ENCODE measurements at regions not wholly inside any gene's neighbourhood (a gene's known extent, or its start where the extent isn't known, plus 50 kb on each side); places are given as distances from the start of the nearest gene placed in this dataset.
A peak's percentile ranks its signal among the peaks of the same experiment; 100 is the strongest.

DNA sequence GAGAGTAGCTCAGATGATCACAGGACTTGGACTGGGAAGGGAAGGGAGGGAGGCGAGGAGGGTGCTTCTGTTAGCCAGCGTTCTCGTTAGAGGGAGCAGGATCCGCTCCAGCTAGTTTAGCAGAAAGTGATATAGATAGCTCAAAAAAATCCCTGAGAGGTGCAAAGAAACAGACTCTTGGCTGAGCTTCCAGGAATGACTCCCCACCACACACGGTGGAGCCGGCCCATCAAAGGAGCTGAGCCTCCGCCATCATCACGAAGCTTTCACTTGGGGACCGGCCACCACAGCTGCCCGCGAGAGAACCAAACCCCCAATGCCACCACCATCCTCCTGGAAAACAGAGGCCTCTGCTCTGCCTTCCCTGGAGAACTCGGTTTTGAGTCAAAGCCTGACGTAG, 124.6 kb upstream of the BCL2L14 start:
- no peak for FAIRE-seq
- DNase-seq (ENCODE audit: insufficient read length, low spot score) = no peak

DNA sequence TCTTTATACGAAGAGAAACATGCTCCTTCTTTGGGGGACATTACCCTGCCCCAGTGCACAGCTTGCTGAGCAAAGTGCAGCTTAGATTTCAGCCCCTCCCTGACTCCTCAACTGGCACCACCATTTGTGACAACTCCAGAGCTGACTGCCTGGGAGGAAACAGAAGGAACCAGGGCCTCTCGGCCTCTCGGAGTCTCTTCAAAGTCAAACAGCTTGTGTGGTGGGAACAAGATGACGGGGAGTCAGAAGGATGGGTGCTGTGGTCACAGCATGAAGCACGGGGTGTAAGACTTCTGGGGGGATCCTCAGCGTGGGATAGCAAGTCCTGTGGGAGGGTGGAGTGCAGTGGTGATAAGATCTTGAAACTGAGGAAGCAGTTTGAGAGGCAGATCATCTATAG, 123.5 kb upstream of the BCL2L14 start:
- no peak for DNase-seq (ENCODE audit: insufficient read length, low spot score)
- FAIRE-seq = no peak

DNA sequence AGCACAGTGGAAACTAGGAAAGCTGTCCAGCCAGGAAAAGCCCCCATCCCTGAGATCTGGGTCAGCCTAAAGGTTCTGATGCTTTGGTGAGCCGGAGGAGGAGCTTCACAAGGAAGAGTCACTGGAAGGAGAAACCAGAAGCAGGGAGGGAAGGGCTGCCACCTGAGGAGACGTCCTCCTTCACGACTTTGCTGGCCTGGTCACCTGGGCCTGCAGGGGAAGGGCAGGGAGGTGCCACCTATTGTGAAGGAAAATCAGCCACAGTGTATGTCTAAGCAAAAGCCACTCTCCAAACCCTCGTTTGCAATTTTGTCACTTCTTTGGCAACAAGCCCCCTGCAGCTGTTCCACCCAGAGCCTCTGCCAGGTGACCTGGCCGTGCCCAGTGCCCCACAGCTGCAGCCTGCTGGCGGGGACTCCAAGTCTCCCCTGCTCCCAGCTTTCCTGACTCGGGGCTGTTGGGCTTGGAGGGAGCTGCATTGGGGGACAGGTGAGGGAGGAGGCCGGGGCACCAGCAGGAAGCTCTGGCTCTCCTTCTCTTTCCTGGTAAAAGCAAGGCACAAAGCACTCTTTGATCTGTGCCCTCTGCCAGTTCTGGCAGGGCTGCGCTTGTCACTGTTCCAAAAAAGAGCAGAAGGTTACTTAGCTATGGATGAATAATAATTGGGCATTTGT, 120.9 kb upstream of the BCL2L14 start:
- DNase-seq (ENCODE audit: insufficient read length, low spot score) (no peak), FAIRE-seq (no peak)

DNA sequence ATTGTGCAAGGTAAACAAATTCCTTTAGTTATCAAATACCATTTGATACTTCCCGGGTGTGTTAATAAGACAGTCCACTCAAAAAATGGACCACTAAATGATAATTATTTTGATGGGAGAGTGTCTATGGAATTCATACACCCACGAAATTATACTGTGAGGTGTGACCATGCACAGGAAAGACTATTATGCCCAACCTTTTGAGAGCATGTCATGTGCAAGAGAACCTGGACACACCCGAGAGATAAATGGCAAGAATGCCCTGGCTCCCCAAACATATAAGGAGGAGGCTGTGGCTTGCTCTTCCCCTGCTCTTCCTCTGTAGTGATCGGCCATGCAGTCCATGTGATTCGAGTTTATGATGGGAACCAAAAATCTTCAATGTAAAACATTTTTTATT, 119.5 kb upstream of the BCL2L14 start:
- DNase-seq (ENCODE audit: insufficient read length, low spot score) (no peak), FAIRE-seq (no peak)

DNA sequence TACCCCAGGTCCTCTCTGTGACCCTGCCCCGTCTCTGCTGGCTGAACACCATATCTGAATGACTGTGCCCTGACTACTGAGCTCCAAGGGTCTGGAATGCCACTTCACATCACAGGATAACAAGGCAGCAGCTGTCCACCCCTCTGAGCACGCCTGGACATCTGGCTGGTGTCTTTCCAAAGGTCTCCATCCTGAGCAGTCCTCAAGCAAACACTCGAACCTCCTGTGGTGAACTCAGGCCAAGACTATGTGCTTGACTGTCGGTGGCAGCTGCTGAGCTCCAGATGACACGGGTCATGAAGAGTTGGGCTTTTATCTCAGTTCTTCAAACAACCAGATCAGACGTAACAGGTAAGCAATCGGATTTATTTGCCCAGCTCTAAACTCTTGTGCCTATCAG, 117.2 kb upstream of the BCL2L14 start:
- DNase-seq (ENCODE audit: insufficient read length, low spot score) (no peak), FAIRE-seq (no peak)

DNA sequence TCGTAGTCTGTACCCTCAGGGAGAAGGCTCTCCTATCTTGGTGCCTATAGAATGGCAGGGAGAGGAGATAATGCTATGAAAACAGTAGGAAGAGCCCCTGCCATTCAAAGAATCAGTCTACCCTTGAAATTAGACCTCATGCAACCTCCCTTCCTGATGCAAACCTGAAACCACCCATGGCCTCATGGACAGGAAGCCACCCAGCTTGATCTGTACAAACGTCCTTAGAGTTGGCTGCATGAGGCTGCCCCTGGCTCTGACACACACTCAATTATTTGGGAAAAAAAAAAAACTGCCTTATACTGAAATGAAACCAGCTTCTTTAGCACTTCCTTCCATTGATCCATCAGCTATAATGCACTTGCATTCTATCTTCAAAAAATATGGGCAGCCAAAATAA, 116.6 kb upstream of the BCL2L14 start:
- no peak for FAIRE-seq

DNA sequence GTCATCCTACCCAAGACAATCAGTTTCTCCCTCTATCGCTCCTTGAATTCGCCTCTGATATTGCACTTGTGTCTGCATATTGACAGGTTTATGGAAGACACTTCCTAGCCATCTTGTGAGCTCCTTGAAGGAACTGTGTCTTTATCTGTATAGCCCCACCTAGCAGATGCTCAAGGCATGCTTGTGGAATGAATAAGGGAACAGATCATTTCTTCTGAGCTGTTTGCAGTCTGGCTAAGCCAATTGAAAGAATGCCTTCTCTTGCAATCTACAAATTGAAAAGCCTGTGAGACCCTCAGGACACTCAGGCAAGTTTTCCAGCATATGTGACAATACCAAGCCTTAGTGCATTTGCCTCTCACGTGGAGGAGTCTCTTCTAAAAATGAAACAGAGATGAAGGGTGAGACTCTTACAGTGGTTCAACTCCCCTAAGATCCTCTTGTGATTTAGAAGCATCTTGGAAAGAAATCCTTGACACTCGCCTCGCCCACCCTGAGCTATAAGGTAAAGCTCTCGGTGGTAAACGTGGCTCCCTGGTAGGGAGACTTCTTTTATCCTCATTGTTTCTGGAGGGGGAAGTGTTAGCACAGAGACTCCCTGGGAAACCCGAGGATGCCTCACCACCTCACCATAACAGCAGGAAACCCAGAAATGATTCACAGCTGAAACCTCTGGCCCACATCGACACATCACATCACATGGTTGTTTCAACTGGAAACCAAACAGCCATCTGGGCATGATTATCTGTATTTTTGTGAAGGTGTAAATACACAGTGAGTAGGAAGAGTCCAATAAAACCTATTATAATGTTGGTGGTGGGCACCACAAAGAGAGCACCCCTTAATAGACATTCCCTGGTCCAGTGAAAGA, 112.3 kb upstream of the BCL2L14 start:
- DNase-seq (ENCODE audit: insufficient read length, low spot score) (peak; percentile 41), FAIRE-seq (no peak)

More for the DNA sequence above, 116.6 kb upstream of the BCL2L14 start:
- DNase-seq (ENCODE audit: insufficient read length, low spot score) = no peak

DNA sequence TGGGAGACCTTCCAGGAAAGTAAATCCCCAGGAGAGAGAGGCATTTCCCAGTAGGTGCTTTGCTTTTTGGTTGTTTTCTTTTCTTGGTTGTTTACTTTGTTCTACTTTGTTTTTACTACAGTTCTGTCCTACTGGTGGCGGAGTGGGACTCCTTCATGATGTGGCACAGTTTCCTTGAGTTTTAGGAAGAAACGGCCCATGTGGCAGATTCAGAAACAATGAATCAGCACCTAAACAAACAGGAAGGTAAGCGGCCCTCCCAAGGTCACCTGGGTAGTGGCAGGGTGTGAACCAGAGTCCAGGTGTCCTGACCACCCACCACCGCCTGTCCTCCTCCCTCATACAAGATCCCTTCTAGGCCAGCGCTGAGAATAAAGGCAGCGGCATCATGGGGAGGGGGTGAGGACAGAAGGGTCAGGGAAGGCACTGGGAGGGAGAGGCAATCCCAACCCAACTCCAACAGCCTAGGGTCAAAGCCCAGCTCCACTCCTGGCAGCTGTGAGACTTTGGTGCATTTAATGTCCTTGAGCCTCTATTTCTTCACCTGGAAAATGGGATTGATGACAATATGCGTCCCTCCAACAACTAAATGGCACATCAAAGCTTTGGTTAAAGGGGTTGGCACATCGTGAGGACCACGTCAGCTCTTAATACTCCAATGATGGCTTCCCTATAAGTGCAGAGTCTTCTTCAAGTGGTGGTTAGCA, 111.5 kb upstream of the BCL2L14 start:
- no peak for DNase-seq (ENCODE audit: insufficient read length, low spot score)
- FAIRE-seq = no peak

DNA sequence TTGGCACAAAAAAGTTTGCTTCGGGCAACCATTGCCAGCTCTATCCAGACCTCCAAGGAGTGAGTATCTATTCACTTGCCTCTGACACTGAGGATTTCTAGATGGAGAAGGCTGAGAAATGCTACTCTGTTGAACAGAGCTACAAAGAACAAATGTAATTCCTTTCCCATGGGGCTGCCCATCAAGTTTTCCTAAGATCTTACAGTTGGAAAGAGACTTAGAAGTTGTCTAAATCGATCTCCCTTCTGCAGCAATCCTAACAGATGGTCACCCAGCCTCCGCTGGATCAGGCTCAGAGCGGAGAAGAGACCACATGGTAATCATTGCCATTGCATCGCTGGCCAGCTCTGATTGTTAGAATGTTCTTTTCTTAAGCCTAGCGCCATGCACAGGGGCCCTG, 110.1 kb upstream of the BCL2L14 start:
- no peak for FAIRE-seq

DNA sequence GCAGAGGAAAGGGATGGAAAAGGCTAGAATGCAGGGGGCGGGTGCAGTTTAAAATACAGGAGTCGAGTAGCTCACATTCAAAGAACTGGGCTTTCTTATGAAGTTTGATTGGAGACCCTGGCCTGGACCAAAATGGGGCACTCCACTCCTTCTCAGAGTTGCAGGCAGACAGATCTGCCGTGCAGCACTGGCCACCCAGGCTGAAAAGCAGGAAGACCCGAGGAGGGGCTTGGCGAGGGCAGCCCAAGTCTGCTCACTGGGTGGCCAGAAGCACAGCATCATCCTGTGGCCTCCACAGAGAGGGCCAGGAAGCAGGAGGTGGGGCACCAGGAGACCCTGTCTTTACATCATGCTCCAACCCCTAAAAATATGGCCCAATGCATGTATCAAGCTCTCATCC, 109.1 kb upstream of the BCL2L14 start:
- FAIRE-seq = no peak
- DNase-seq (ENCODE audit: insufficient read length, low spot score) = no peak

More for the DNA sequence above, 110.1 kb upstream of the BCL2L14 start:
- DNase-seq (ENCODE audit: insufficient read length, low spot score) = no peak

DNA sequence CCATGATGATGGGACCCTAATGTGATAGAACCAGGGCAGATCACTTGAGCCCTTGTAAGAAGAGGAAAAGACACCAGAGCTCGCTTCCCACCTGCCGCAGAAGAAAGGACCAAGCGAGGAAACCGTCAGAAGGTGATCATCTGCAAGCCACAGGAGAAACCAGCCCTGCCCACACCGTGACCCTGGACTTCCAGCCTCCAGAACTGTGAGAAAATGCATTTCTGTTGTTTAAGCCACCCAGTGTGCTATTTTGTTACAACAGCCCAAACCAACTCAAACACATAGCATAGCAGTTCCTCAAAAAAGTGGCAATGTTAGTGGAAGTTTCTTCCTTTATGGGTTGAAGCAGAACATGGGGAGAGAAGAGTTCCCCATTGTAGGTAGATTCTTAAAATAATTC, 107.9 kb upstream of the BCL2L14 start:
- DNase-seq (ENCODE audit: insufficient read length, low spot score) = no peak
- FAIRE-seq = no peak

DNA sequence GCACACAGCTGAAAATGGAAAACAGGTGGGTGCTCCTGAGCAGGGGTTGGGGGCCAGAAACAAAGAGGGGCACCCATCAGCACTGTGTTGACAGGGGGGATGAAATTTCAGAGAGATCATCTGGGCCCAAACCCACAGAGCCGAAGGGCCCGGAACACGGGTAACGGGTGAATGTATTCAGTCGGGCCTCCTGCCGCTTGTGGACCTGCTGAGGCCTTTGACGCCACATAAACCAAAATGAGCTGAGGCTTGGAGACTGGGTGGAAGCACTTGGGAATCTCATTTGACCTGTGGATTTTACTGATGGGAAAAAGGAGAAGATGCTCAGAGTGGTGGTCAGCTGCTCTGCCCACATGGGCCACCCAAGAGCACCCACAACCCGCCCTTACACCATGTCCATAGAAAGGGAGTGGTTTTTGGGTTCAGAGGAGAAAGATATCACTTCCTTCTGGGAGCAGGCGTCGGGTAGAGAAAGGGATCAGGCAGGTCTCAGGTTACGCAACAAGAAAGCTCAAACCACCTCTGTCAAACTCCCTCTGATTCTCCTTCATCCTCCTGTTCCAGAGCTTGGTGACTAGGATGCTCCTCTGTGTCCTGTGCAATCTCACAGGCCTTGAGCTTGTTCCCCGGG, 106.8 kb upstream of the BCL2L14 start:
- no peak for DNase-seq (ENCODE audit: insufficient read length, low spot score)
- FAIRE-seq = no peak

DNA sequence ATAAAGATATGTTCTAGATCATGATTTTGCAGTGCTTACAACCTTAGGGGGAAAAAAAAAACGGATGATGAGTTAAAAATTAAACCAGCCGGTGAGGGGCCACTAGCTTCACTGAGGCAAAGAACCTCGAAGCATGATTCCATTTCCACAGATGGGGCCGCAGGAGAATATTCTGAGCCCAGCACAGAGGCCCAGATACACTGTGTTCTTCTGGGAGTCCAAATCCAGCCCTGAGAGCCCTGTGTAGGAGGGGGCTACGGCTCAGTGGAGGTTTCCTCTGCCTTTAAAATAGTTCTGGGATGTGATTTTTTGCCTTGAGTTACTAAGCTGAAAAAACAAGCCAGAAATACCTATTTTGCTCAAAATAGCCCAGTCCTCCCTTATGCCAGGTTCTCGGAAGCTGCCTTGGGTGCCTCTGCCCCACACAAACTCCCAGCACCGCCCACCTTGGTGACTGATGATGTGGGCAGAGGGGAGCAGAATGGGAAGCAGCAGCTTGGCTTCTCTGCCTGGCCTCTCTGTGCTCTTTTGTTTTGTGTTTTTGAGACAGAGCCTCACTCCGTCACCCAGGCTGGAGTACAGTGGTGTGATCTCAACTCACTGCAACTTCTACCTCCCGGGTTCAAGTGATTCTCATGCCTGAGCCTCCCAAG, 105.4 kb upstream of the BCL2L14 start:
- no peak for FAIRE-seq
- no peak for DNase-seq (ENCODE audit: insufficient read length, low spot score)

DNA sequence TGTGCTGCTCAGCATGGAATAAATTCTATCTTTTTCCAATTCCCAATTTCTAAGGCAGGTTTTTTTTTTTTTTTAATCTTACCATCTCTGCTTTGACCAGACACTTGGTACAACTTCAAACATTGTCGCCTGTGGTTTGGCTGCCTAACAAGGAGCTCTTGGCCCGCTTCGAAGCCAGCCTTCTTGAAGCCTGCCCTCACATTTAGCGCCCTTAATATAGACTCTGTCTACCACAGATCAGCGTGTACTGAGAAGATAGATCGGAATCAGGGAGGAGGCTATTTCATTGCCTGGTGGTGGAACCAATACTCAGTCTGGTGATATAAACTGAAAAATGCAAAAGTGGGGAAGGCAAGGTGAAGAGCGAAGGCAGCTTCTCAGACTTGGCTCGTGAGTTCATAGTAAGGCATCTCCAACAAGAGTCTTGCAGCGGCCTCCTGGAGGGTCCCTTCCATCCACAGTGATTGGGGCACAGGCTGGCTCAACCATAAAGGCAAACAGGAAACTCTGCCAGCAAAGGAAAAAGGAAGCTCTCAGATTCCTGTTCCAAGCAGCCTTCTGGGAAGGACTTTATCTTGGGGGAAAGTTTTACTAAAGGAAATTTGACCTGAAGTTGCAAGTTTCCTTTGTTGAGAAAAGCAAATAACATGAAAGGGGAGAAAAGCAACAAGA, 103.2 kb upstream of the BCL2L14 start:
- DNase-seq (ENCODE audit: insufficient read length, low spot score) (no peak), FAIRE-seq (no peak)

DNA sequence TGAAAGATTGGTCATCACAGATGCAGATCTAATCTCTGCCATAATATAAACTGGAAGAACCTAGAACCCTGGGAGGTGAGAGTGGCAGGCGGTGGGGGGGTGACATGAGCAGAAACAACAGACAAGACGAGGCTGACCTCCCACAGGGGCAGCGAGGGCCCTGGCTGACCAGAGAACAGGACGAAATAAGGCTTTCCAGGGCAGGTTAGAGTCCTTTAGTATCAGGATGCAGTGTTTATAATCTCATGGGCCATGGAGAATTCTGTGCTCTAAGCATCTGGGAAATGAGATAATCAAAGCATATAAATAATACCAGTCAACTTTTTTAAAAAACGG, 102.7 kb upstream of the BCL2L14 start:
- no peak for FAIRE-seq
- DNase-seq (ENCODE audit: insufficient read length, low spot score) = no peak

DNA sequence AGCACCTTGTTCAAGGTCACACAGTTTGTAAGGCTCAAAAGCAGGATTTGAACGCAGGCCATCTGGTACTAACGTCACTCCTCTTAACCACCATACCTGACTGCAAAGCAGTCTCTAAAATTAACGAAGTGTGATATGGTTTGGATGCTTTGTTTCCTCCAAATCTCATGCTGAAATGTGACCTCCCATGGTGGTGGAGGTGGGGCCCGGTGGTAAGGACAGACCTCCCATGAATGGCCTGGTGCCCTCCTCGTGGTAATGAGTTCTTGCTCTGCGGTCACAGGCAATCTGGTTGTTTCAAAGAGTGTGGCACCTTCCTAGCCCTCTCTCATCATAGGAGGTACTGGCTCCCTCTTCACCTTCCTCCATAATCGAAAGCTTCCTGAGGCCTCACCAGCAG, 102.2 kb upstream of the BCL2L14 start:
- no peak for DNase-seq (ENCODE audit: insufficient read length, low spot score)
- FAIRE-seq = no peak

DNA sequence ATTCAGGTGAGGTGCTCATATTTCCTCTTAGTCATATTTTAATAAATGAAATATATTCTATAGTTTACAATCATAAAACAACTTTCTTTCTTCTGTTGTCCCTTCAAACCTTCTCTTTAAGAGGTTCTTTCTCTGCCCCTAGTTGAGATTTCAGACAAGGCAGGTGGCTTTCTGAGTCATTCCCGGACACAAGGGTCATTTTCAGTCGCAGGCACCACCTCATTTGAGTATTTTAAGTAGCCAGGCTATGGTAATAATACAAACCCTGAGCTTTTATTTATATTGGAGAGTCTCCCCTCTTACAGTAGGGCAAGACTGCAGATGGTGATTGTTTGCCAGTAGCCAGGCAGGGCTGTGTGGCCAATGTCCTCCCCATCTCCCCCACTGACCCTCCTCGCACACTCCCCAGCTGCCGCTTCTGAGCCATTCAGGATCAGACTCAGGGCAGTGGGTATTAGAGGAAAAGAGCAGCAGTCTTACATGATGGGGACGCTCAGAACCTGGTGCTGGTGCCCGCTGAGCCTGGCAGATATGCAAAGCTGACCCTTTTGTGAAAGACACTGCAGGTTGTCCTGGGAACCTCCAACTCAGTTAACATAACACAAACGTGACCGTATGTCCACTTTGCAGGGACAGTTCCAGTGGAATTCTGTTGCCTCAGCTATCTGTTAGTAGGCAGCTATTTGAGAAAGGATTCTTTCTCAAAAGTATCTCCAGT, 101.1 kb upstream of the BCL2L14 start:
- FAIRE-seq (no peak), DNase-seq (ENCODE audit: insufficient read length, low spot score) (no peak)

DNA sequence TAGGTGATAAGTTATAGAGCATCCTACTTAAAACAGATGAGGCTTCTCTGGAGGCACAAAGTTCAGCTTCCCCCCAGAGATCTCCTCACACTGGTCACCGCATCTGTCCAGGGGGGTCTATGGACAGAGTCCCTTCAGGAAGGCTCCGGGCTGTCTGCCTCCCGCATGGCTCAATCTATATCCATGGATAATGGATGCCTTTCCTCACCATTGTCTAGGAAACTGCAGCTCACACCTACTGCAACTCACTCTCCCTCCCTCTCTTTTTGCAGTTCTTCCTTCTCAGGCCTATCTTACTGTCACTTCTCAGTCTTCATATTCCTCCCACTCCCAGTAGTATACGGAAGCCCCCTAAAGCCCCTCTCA, 100.6 kb upstream of the BCL2L14 start:
- no peak for FAIRE-seq
- DNase-seq (ENCODE audit: insufficient read length, low spot score) = no peak

DNA sequence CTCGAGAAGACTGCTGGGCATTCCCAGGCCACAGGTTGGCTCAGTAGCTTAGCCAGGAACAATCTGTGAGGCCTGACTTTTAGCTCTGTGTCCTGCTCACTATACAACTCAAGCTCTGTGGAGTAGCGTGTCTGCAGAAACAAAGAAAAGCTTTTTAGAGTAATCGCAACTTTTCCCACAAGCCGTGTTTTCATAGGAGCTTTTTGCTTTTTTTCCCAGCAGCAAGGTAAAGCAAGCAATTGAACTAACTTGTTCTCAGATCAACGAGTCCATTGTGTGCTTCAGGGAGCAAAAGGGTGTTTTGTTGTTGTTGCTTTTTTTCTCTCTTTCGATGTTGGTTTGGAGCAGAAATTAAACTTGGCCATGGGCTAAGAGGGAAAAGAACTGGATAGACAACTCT, 97.3 kb upstream of the BCL2L14 start:
- DNase-seq (ENCODE audit: insufficient read length, low spot score) (no peak), FAIRE-seq (no peak)

DNA sequence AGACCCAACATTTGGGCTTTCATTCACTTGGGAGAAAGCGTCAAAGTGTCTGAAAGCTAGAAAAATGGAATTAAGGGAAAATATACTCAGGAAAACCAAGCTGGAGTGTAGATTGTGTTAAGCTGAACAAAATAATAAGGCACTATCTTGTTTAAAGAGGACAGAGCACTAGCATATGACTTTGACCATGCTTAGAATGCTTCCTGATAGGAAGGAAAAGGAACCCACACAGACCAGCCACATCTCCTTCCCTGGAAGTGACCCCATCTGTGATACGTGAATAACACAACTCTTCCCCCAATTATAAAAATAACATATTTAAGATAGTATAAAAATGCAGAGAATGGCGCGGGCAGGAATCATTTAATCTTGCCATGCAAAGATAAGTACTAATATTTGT, 94.7 kb upstream of the BCL2L14 start:
- FAIRE-seq (no peak), DNase-seq (ENCODE audit: insufficient read length, low spot score) (no peak)

Data from HTR-8/SVneo (cell line).